SK-N-DZ (cell line): ENCODE measurements at regions not wholly inside any gene's neighbourhood (a gene's known extent, or its start where the extent isn't known, plus 50 kb on each side); places are given as distances from the start of the nearest gene placed in this dataset.
"Not testable (repeated sequence)": the region's sequence is repeated elsewhere in the genome, so short reads cannot be mapped to it uniquely, and the experiment has no call there.

Experiments
- DNase-seq: peaks from one replicate; pipeline ENCODE4 v3.0.0-alpha.2; 2015; ENCODE audit warnings: low spot score
- small RNA-seq, 2 experiments: library from RNA; depleted of rRNA; stranded (forward); fragments of <200 nt; gene quantifications; one replicate each; pipeline ENCODE3, GENCODE V24; 2014

DNA sequence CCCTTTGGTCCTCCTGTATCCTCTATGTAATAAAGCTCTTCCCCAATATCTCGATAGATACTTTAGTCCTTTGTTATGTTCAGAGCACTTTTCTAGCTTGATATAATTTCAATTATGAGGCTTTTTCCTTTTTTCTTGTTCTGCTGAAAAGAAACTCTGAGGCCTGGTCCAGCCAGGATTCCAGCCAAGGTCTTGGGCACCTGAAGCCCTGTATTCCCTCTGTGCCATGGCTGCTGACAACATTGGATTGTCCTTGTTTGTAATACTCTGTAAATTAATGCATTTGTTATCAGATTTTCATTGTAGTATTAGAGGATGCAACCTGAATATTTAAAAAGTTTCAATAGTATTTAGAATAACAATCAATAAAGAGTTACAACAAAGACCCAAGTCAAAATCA, 67.9 kb upstream of the ADAMTS5 start:
- DNase-seq = no peak

DNA sequence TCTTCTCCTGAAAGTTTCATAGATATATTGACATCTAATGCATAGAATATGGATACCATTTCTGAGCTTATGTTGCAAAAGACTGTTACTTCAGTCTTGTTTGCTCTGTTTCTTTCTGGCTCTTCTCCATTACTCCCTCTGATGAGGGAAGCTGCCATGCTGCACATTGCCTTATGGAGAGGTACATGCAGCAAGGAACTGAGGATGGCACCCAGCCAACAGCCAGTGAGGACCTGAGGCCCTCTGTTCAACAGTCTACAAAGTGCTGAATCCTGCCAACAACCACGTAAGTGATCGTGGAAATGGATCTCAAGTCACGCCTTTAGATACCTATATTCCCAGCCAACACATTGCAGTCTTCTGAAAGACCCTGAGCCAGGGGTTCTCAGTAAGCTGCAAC, 66.6 kb upstream of the ADAMTS5 start:
- no peak for DNase-seq

DNA sequence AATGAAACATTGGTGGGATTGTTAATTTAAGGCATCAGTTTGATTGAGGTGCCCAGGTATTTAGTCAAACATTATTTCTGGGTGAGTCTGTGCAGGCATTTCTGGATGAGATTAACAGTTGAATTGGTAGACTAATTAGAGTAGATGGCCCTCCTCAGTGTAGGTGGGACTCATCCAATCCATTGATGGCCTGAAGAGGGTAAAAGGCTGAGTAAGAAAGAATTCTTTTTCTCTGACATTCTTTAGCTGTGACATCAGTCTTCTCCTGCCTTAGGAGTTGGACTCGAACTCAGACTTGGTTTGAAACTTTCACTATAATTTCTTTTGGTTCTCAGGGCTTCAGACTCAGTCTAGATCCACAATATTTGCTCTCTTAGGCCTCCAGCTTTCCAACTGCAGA, 59.6 kb upstream of the ADAMTS5 start:
- DNase-seq = no peak

DNA sequence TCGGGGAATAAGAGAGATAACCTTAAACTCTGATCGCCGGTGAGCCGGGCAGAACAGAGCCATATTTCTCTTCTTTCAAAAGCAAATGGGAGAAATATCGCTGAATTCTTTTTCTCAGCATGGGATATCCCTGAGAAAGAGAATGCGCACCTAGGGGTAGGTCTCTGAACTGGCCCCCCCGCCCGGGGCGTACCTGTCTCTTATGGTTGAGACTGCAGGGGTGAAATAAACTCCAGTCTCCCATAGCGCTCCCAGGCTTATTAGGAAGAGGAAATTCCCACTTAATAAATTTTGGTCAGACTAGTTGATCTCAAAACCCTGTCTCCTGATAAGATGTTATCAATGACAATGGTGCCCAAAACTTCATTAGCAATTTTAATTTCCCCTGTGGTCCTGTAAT, 58.8 kb upstream of the ADAMTS5 start:
- not testable (repeated sequence) for DNase-seq

DNA sequence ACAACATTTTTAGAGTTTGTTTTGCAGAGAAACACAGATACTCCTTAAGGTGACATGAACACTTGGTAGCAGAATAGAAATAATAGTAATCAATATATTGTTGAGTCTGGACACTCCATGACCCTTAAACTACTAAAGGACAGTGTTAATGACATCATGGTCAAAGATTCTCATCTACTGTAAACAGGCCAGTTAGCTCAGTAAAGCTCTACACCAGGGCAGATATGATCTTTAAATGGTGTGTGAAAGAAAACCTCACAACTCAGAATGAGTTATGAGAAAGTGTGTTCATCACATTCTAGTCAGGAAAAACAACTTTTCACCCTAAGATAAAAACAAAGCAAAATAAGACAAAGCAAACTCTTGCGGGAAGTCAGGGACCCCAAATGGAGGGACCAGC, 58.1 kb upstream of the ADAMTS5 start:
- no peak for DNase-seq

DNA sequence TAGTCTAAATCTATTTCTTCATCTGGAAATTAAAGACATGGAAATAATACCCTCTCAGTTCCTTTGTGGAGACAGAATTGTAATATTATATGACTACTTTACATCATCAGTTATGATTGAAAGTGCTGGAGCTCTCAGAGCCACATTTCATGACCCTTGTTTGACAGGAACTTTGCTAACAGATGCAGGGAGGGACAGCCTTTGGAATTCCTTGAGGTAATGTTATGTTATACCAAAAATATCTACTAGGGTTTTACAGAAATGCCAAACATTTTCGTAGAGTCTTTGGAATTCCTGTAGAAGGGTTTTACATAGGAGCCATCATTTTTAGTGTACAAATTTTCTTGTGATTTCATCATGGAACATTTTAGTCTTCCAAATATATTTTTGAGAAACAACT, 57.4 kb upstream of the ADAMTS5 start:
- DNase-seq = no peak

DNA sequence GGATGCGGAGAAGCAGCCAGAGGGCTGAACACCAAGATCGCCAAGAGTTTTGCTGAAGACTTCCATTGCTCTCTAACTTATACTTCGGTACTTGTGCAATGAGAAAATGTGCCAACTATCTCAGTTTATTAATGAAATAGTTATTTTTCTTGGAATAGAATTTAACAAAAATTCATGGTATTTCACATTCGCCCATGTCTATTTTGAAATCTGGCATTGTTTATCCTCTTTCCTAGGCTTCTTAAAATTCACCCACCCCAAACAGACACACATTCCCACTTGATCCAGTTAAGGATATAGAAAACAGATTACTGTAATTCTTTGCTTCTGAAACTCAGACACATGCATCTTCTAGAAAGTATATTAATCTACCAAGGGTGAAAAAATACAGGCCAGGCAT, 56.3 kb upstream of the ADAMTS5 start:
- no peak for DNase-seq

DNA sequence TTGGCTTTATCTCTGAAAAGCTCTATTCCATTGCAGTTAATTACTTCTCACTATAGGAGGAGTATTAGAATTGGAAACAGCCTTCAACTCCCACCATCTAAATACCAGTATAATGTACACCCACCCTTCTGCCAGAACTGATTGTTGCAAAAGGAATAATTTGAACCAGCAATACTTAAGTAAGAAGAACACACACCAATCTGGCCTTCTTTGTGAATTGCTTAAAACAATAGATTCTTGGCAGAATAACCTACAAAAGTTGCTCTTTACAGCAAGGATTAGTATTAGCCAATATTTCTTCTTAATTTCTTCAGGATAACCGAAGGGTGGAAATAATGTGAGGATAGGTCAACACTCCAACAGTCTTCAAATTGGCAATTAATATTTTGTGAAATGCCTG, 54.9 kb upstream of the ADAMTS5 start:
- DNase-seq = no peak

DNA sequence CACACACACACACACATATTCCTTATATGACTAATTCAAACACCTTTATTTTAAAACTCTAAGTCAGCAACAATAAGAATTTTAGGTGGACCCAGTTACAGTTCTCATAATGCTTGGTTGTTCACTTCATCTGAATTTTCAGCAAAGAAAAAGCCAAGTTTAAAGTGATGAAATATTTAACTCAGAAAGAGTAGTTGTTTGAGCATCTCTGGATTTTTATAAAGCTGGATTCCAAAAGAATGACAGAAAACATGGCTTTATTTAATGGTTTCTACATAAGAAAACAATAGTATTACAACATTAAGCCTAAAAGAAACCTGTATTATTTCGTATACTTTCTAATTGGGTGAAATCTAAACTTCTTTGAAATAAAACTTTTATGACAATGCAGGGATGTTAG, 54.2 kb upstream of the ADAMTS5 start:
- DNase-seq = no peak

DNA sequence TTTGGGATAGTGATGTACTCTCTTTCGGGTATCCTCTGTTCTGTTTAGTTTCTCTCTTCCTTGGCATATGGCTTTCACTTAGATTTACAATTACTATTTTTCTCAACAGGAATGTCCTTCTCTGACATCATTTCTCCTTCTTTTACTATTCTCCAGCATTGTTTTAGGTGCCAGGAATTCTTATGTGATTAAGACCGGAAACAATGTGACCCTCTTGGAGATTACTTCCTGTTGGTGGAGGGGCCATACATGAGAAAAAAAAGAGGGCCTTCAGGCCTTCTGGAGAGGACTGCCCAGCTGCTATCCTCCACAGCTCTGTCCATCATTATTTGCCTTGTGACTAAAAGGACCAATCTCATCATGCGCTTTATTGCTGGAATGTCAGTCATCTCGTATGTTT, 50.4 kb upstream of the ADAMTS5 start:
- DNase-seq = no peak

Small RNA genes in the stretch of these regions (small RNA-seq; reads per million reads assigned to genes)
- 0 reads per million in 2 experiments for gene NCSTNP1
- 0 reads per million in 2 experiments for gene RF00026
